ENCODE measurements at regions not wholly inside any gene's neighbourhood (a gene's known extent, or its start where the extent isn't known, plus 50 kb on each side); places are given as distances from the start of the nearest gene placed in this dataset.
"Not testable (repeated sequence)": the region's sequence is repeated elsewhere in the genome, so short reads cannot be mapped to it uniquely, and the experiment has no call there.

GRCh38 chr2:57044931-57045635 lies 861.3 kb downstream of the CCDC85A start:
- DNase-seq, result no peak

- no peak for DNase-seq
Measured at GRCh38 chr2:57049273-57049672, 865.5 kb downstream of the CCDC85A start.

- no peak for DNase-seq
Measured at GRCh38 chr2:57050007-57050406, 866.2 kb downstream of the CCDC85A start.

- not testable (repeated sequence) for DNase-seq
Measured at GRCh38 chr2:57066301-57066700, 882.5 kb downstream of the CCDC85A start.

GRCh38 chr2:57075226-57075625 lies 891.4 kb downstream of the CCDC85A start:
- DNase-seq, result no peak

GRCh38 chr2:57080035-57080434 lies 896.2 kb downstream of the CCDC85A start:
- DNase-seq, result no peak

GRCh38 chr2:57084697-57085281 lies 901.0 kb downstream of the CCDC85A start:
- no peak for DNase-seq

- DNase-seq, result no peak
Measured at GRCh38 chr2:57093020-57093419, 909.2 kb downstream of the CCDC85A start.

- DNase-seq, result no peak
Measured at GRCh38 chr2:57097855-57098254, 914.1 kb downstream of the CCDC85A start.

GRCh38 chr2:57100436-57100835 lies 916.6 kb downstream of the CCDC85A start:
- DNase-seq, result no peak

GRCh38 chr2:57105694-57106093 lies 921.9 kb downstream of the CCDC85A start:
- DNase-seq, result no peak

- no peak for DNase-seq
Measured at GRCh38 chr2:57107353-57107752, 923.6 kb downstream of the CCDC85A start.

- DNase-seq, result no peak
Measured at GRCh38 chr2:57111531-57111930, 927.7 kb downstream of the CCDC85A start.

- no peak for DNase-seq
Measured at GRCh38 chr2:57119141-57119540, 927.5 kb upstream of the VRK2 start.

GRCh38 chr2:57126410-57126809 lies 920.2 kb upstream of the VRK2 start:
- DNase-seq, result no peak

GRCh38 chr2:57139179-57139578 lies 907.4 kb upstream of the VRK2 start:
- no peak for DNase-seq

GRCh38 chr2:57141269-57141668 lies 905.3 kb upstream of the VRK2 start:
- no peak for DNase-seq

- DNase-seq, result no peak
Measured at GRCh38 chr2:57146951-57147350, 899.7 kb upstream of the VRK2 start.

- DNase-seq, result no peak
Measured at GRCh38 chr2:57156231-57156924, 890.2 kb upstream of the VRK2 start.

- DNase-seq, result peak; percentile 8
Measured at GRCh38 chr2:57160976-57161375, 885.6 kb upstream of the VRK2 start.

- DNase-seq, result no peak
Measured at GRCh38 chr2:57177176-57177575, 869.4 kb upstream of the VRK2 start.

GRCh38 chr2:57180042-57180567 lies 866.5 kb upstream of the VRK2 start:
- peak; percentile 62 for DNase-seq

- no peak for DNase-seq
Measured at GRCh38 chr2:57180678-57181077, 865.9 kb upstream of the VRK2 start.
